ENCODE measurements at regions not wholly inside any gene's neighbourhood (a gene's known extent, or its start where the extent isn't known, plus 50 kb on each side); places are given as distances from the start of the nearest gene placed in this dataset.

GRCh38 chr6:14305131-14305530, 187.6 kb downstream of the CD83 start:
- no peak overlapping the region for H3K4me3 ChIP-seq (replicated peaks in 1 of 2; ENCODE audit: low read depth in 2 of 2, low read length in 2 of 2)
- no peak for TF ChIP-seq CTCF (IDR thresholded peaks at IDR 0.05; ENCODE audit: low read depth, low read length)
- DNase-seq (ENCODE audit: low read depth in 2 of 2) = peak in 1 of 2 donors; percentile 19

- DNase-seq (ENCODE audit: low read depth in 2 of 2) = no peak
- no peak for TF ChIP-seq CTCF (IDR thresholded peaks at IDR 0.05; ENCODE audit: low read depth, low read length)
Measured at GRCh38 chr6:14305624-14306023, 188.1 kb downstream of the CD83 start.

GRCh38 chr6:14306151-14306906, 188.8 kb downstream of the CD83 start:
- TF ChIP-seq CTCF (IDR thresholded peaks at IDR 0.05; ENCODE audit: low read depth, low read length) = no peak
- no peak overlapping the region for H3K4me3 ChIP-seq (replicated peaks in 1 of 2; ENCODE audit: low read depth in 2 of 2, low read length in 2 of 2)
- peak in 1 of 2 donors; percentile 17 for DNase-seq (ENCODE audit: low read depth in 2 of 2)

More at GRCh38 chr6:14305624-14306023, 188.1 kb downstream of the CD83 start:
- no peak overlapping the region for H3K4me3 ChIP-seq (replicated peaks in 1 of 2; ENCODE audit: low read depth in 2 of 2, low read length in 2 of 2)

GRCh38 chr6:14309516-14309915, 191.9 kb downstream of the CD83 start:
- TF ChIP-seq CTCF (IDR thresholded peaks at IDR 0.05; ENCODE audit: low read depth, low read length) = no peak
- no peak for DNase-seq (ENCODE audit: low read depth in 2 of 2)
- no peak overlapping the region for H3K4me3 ChIP-seq (replicated peaks in 1 of 2; ENCODE audit: low read depth in 2 of 2, low read length in 2 of 2)

- H3K4me3 ChIP-seq (replicated peaks in 1 of 2; ENCODE audit: low read depth in 2 of 2, low read length in 2 of 2) = no peak overlapping the region
- TF ChIP-seq CTCF (IDR thresholded peaks at IDR 0.05; ENCODE audit: low read depth, low read length) = no peak
- no peak for DNase-seq (ENCODE audit: low read depth in 2 of 2)
Measured at GRCh38 chr6:14309951-14310445, 192.4 kb downstream of the CD83 start.

- no peak overlapping the region for H3K4me3 ChIP-seq (replicated peaks in 1 of 2; ENCODE audit: low read depth in 2 of 2, low read length in 2 of 2)
- TF ChIP-seq CTCF (IDR thresholded peaks at IDR 0.05; ENCODE audit: low read depth, low read length) = no peak
- DNase-seq (ENCODE audit: low read depth in 2 of 2) = peak in 1 of 2 donors; percentile 57
Measured at GRCh38 chr6:14310960-14311359, 193.4 kb downstream of the CD83 start.
